GM21515 (cell line): ENCODE measurements at regions not wholly inside any gene's neighbourhood (a gene's known extent, or its start where the extent isn't known, plus 50 kb on each side); places are given as distances from the start of the nearest gene placed in this dataset.
"Not testable (repeated sequence)": the region's sequence is repeated elsewhere in the genome, so short reads cannot be mapped to it uniquely, and the experiment has no call there.

Source experiments
- ATAC-seq: cut with Tn5 transposase; IDR thresholded peaks from one replicate; pipeline ENCODE4 v1.9.1; 2021; ENCODE audit not compliant: unreplicated experiment

GRCh38 chr7:65150105-65150504 is 143.6 kb upstream of the ERV3-1 start:
- ATAC-seq = not testable (repeated sequence)

DNA sequence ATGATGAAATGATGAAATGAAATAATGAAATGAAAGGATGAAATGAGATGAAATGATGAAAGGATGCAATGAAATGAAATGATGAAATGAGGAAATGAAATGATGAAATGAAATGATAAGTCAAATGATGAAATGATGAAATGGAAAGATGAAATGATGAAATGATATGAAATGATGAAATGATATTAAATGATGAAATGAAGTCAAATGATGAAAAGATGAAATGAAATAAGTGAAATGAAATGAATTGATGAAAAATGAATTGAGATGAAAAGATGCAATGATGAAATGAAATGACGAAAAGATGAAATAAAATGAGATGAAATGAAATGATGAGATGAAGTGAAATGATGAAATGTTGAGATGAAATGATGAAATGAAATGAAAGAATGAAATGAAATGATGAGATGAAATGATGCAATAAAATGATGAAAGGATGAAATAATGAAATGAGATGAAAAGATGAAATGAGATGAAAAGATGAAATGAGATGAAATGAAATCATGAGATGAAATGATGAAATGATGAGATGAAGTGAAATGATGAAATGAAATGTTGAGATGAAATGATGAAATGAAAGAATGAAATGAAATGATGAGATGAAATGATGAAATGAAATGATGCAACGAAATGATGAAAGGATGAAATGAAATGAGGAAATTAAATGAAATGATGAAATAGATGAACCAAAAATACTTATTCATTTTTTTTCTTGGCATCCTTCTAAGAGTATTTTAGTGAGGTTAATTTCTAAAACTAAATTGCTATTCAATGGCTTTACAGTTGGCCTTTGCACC is 139.8 kb upstream of the ERV3-1 start:
- not testable (repeated sequence) for ATAC-seq

GRCh38 chr7:65145710-65146109 is 139.2 kb upstream of the ERV3-1 start:
- not testable (repeated sequence) for ATAC-seq

DNA sequence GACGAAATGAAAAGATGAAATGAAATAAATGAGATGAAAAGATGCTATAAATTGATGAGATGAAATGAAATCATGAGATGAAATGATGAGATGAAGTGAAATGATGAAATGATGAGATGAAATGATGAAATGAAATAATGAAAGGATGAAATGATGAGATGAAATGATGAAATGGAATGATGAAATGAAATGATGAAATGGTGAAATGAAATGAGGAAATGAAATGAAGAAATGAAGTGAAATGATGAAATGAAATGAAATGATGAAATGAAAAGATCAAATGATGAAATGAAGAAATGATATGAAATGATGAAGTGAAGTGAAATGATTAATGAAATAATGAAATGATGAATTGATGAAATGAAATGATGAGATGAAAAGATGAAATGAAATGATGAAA is 138.5 kb upstream of the ERV3-1 start:
- ATAC-seq = not testable (repeated sequence)

DNA sequence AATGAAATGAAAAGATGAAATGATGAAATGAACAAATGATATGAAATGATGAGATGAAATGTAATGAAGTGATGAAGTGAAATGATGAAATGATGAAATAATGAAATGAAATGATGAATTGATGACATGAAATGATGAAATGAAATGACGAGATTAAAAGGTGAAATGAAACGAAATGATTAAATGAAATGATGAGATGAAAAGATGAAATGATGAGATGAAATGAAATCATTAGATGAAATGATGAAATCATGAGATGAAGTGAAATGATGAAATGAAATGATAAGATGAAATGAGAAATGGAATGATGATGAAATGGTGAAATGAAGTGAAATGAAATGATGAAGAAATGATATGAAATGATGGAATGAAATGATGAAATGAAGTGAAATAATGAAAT is 138.1 kb upstream of the ERV3-1 start:
- not testable (repeated sequence) for ATAC-seq

DNA sequence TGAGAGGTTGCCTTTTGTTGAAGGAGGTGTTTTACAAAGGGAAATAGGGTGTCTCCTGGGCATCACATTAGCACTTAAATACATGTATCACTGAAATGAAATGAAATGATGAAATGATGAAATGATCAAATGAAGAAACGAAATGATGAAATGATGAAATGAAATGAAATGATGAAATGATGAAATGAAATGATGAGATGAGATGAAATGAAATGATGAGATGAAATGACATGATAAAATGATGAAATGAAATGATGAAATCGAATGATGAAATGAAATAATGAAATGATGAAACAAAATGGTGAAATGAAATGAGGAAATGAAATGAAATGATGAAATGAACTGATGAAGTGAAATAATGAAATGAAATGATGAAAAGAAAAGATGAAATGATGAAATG is 137.6 kb upstream of the ERV3-1 start:
- not testable (repeated sequence) for ATAC-seq

GRCh38 chr7:65141894-65142293 is 135.4 kb upstream of the ERV3-1 start:
- ATAC-seq = not testable (repeated sequence)

- ATAC-seq = not testable (repeated sequence)
Measured at GRCh38 chr7:65141405-65141778, 134.9 kb upstream of the ERV3-1 start.

DNA sequence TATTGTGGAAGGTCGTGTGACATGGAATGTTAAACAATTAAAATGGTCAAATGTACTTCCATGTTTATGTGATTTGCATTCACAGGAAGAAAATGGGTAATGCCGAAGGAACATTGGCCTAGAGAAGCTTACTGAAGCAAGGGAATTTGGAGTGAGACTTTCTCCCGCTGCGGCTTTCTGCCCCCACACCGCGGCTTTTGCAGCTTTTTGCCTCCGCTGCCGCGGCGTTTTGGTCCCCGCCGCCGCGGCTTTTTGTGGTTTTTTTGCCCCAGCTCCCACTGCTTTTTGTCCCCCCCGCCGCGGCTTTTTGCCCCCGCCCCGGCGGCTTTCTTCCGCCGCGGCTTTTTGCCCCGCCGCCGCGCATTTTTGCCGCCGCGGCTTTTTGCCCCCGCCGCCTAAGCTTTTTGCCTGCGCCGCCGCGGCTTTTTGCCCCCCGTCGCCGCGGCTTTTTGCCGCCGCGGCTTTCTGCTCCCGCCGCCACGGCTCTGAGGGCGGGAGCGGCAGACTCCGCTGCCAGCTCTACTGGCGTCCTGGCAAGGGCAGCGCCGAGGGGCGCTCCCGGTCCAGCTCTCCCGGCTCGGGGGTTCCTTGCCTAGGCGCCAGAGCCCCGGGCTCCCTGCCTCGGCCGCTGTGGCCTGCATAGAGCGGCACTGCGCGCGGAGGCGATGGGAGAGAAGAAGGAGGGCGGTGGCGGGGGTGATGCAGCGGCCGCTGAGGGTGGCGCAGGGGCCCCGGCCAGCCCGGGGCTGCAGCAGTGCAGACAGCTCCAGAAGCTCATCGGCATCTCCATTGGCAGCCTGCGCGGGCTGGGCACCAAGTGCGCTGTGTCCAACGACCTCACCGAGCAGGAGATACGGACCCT is 134.3 kb upstream of the ERV3-1 start:
- ATAC-seq = not testable (repeated sequence)

- not testable (repeated sequence) for ATAC-seq
Measured at GRCh38 chr7:65136850-65137249, 130.4 kb upstream of the ERV3-1 start.

- not testable (repeated sequence) for ATAC-seq
Measured at GRCh38 chr7:65133087-65133486, 126.6 kb upstream of the ERV3-1 start.

- ATAC-seq = not testable (repeated sequence)
Measured at GRCh38 chr7:65132256-65132655, 125.8 kb upstream of the ERV3-1 start.

DNA sequence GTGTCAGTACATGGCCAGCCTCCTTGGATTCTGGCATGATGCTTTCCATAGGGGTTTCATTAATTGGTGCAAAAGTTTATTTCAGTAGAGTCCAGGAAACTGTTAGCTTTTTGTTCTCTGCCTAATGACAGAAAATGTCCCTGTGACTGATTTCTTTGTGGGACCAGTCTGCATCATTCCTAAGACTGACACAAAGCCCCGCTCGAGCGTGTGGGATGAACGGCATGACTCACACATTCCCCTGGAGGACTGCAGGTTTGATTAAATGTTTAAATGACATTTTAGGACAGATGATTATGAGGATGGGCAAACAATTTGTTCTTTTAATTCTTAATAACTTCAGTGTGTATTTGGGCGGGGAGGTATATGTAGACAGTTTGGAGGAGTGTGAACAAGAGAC is 120.9 kb upstream of the ERV3-1 start:
- not testable (repeated sequence) for ATAC-seq

DNA sequence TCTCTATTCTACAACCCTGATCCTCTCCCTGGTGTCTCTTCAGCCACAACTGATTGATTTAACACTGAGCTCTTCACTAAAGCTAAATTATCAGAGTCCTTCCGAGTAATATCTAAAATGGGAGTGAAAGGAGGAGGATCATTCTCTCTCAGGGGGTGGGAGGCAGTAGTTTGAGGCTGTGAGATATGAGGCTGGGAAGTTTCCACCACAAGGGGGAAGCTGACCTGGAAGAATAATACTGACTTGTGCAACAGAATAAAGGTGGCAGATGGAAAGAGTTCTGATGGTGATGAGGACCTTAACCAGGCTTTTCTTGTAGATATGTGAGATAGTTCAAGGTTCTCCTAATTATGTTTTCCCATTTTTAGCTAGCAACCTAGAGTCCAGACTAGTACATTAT is 118.1 kb upstream of the ERV3-1 start:
- ATAC-seq = not testable (repeated sequence)

DNA sequence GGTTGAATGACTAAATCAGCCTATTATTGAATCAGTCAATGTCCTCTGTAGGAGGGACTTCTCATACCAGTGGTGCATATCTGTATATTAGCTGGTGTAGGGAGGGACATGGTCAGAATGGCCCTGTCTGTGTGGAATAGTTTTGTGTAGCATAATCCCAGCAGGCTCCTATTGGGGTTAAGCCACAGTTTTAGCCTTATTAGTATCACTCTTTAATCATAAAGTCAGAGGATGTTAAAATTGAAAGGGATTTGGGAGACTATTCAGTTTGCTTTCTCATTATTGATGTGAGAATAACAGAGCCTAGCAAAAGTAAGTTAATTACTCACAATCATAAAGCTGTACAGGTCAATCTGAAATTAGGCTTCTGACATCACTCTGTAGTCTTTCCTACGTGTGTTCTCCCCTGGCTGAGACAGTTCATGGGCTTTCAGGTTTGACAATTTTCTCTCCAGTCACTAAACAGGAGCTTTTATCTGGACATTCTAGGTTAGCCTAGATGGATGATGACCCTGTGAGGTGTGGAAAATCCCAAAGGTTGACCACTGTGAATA is 99.2 kb upstream of the ERV3-1 start:
- ATAC-seq = not testable (repeated sequence)

- ATAC-seq = not testable (repeated sequence)
Measured at GRCh38 chr7:65100499-65100898, 94.0 kb upstream of the ERV3-1 start.

DNA sequence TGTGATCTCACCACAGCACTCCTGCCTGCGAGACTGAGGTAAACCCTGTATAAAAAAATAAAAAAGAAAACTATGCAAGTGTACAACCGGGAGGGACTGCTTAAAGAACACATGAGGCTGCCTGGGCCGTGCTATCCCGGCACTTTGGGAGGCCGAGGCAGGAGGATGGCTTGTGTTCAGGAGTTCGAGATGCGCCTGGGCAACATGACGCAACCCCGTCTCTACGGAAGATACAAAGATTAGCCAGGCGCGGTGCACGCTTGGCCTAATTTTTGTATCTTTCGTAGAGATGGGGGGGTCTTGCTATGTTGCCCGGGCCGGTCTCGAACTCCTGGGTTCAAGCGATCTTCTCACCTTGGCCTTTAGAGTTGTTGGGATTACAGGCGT is 75.2 kb upstream of the ERV3-1 start:
- not testable (repeated sequence) for ATAC-seq

DNA sequence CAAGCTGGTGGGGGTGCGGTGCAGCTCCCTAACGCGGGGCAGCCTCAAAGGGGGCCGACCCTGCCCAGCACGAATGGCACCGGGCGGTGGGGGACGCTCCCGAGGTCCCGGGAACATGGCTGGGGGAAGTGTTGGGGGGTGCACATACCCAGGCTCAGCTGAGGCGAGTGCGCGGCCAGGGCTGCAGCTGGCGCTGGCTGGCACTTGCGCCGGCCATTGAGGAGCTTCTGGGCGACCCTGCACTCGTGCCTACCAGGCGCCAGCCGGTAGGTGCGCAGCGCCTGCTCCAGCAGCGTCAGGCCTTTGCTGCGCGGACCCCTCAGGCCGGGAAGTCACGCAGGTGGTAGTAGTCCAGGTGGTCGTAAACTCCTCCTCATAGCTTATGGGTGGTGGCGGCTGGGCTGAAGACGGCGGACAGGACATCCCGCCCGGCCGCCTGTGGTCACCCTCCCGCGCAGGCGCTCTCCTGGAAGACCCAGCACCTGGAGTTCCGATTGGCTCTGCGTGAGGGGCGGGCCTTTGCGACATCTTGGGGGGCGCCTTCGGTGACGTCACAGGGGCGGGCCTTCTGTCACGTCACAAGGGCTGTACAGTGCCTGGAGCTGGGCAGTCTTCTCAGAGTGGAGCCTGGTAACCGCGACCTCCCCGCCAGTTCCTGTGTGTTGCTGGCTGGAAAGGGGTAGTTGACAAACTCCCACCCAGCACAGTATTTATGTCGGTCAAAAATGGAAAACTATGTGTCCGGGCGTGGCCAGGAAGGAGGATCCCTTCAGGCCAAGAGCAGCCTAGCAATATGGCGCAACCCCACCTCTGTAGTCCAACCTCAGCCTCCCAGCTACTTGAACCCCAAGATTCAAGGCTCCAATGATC is 74.5 kb upstream of the ERV3-1 start:
- ATAC-seq = peak; percentile 100

DNA sequence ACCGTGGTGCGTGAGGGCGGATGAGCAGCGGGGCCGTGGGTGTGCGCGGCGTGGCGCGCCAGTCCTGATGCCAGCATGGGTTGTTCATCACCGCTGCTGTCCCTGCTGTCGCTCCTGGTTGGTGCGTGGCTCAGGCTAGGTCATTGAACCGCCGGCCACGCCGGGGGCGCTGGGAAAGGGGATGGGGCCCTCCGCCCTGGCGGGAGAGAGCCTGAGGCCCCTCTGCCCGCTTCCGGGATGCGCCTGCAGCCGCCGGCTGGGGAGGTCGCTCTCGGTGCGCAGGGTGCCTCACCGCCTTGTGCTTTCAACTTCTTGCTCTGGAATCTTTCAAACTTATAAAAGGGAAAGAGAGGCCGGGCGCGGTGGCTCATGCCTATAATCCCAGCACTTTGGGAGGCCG is 68.5 kb upstream of the ERV3-1 start:
- not testable (repeated sequence) for ATAC-seq

- ATAC-seq = not testable (repeated sequence)
Measured at GRCh38 chr7:65073160-65073559, 66.7 kb upstream of the ERV3-1 start.
